ENCODE measurements at regions not wholly inside any gene's neighbourhood (a gene's known extent, or its start where the extent isn't known, plus 50 kb on each side); places are given as distances from the start of the nearest gene placed in this dataset.

GRCh38 chr7:88523645-88524044, 217.0 kb upstream of the STEAP4 start:
- H3K4me1 ChIP-seq (ENCODE audit: insufficient read depth): peaks cover 3% of the 10 kb centered on the region; the same call in 1 of the 2 replicates
- H3K4me3 ChIP-seq: no peak overlapping the region
- Mint-ChIP-seq H3K27me3 (ENCODE audit: insufficient read depth, low read depth, poor library complexity) (no peaks in the 10 kb centered on the region), H3K36me3 (ENCODE audit: low read depth) (peaks cover 6% of the 10 kb centered on the region; the same call in 1 of the 3 replicates), H3K9me3 (no peaks in the 10 kb centered on the region), H3K4me1 (peaks cover 5% of the 10 kb centered on the region; the same call in 2 of the 3 replicates), H3K27ac (no peak overlapping the region), H3K4me3 (no peak overlapping the region)
- 0 out of 2 replicates have a peak, but pooled peaks cover 11% of the 10 kb centered on the region for H3K9me2 ChIP-seq (ENCODE audit: insufficient read depth)
- ATAC-seq: no peak
- TF ChIP-seq STAT1 (IDR thresholded peaks at IDR 0.05; ENCODE audit: unreplicated experiment) (no peak), CREB1 (CRISPR knock-in tag; IDR thresholded peaks at IDR 0.05; ENCODE audit: low read depth) (no peak), NANOG (IDR thresholded peaks at IDR 0.05; ENCODE audit: borderline replicate concordance) (no peak), EZH2phosphoT487 (IDR thresholded peaks at IDR 0.05; ENCODE audit: unreplicated experiment) (no peak), POLR2AphosphoS5 (IDR thresholded peaks at IDR 0.05; ENCODE audit: low read depth) (no peak), CTCF (conservative IDR thresholded peaks at IDR 0.05; ENCODE audit: low read depth in 2 of 2) (no peak), ZNF331 (CRISPR knock-in tag; IDR thresholded peaks at IDR 0.05; ENCODE audit: low read depth) (no peak), EZH2 (IDR thresholded peaks at IDR 0.05; ENCODE audit: low read depth, unreplicated experiment) (no peak), ZNF462 (CRISPR knock-in tag; IDR thresholded peaks at IDR 0.05) (no peak), ETS1 (IDR thresholded peaks at IDR 0.05) (no peak), JUNB (IDR thresholded peaks at IDR 0.05; ENCODE audit: unreplicated experiment) (no peak), ZNF114 (CRISPR knock-in tag; IDR thresholded peaks at IDR 0.05) (no peak), REST (IDR thresholded peaks at IDR 0.05; ENCODE audit: unreplicated experiment) (no peak)
- no peaks in the 10 kb centered on the region for H3K79me2 ChIP-seq (replicated peaks; ENCODE audit: insufficient read depth)
- no peak overlapping the region for H3K27ac ChIP-seq (ENCODE audit: low read depth)
- H3K4me2 ChIP-seq: no peak overlapping the region
- H3K36me3 ChIP-seq (ENCODE audit: insufficient read depth): no peaks in the 10 kb centered on the region
- DNase-seq (ENCODE audit: low spot score): no peak
- H3K27me3 ChIP-seq (ENCODE audit: insufficient read depth): no peaks in the 10 kb centered on the region
- H2AFZ ChIP-seq: no peak overlapping the region; the same call in 1 of the 2 replicates
- no peaks in the 10 kb centered on the region; the same call in 1 of the 2 replicates for H4K20me1 ChIP-seq (replicated peaks; ENCODE audit: insufficient read depth)
- no peaks in the 10 kb centered on the region for H3F3A ChIP-seq (replicated peaks; ENCODE audit: low read depth)
